Lower leg skin (tissue), 4 donors: ENCODE measurements at regions not wholly inside any gene's neighbourhood (a gene's known extent, or its start where the extent isn't known, plus 50 kb on each side); places are given as distances from the start of the nearest gene placed in this dataset.
"Not testable (repeated sequence)": the region's sequence is repeated elsewhere in the genome, so short reads cannot be mapped to it uniquely, and the experiment has no call there.

ENCODE experiments used
- DNase-seq, 2 donors: peaks; one replicate each; pipeline ENCODE4 v3.0.0-alpha.2; 2019; ENCODE audit warnings: low spot score in 2 of 2
- H3K4me3 ChIP-seq: fragments of 200-600 bp; sonication (generic); 2 replicates; pipeline ENCODE4 v1.5.1; 2017; ENCODE audit warnings: mild to moderate bottlenecking, low read depth; ENCODE audit not compliant: poor library complexity, severe bottlenecking
- POLR2A ChIP-seq, 2 donors: fragments of 450-650 bp; IDR thresholded peaks; one replicate each; pipeline ENCODE4 v1.6.1; 2016 to 2017; ENCODE audit warnings: antibody characterized with exemption in 2 of 2, mild to moderate bottlenecking in 1 of 2, moderate library complexity in 1 of 2
- WGBS, 2 donors: methylation state at CpG; one replicate each; pipeline ENCODE4 v1.1.5; 2018; 5-methylcytosine and 5-hydroxymethylcytosine counted together
- intact Hi-C: fragments of 100-400 bp; cut with DNase I; formaldehyde crosslinking; loops from one replicate; pipeline ENCODE4 v1.15.0; 2023; ENCODE audit warnings: low total_unique reads
- TF ChIP-seq, protein P1 (sequence below), 3 donors: fragments of 450-650 bp; IDR thresholded peaks; one replicate each; pipeline ENCODE4 v1.5.1; 2016; ENCODE audit warnings: antibody characterized with exemption in 3 of 3, mild to moderate bottlenecking in 3 of 3, moderate library complexity in 2 of 3

DNA sequence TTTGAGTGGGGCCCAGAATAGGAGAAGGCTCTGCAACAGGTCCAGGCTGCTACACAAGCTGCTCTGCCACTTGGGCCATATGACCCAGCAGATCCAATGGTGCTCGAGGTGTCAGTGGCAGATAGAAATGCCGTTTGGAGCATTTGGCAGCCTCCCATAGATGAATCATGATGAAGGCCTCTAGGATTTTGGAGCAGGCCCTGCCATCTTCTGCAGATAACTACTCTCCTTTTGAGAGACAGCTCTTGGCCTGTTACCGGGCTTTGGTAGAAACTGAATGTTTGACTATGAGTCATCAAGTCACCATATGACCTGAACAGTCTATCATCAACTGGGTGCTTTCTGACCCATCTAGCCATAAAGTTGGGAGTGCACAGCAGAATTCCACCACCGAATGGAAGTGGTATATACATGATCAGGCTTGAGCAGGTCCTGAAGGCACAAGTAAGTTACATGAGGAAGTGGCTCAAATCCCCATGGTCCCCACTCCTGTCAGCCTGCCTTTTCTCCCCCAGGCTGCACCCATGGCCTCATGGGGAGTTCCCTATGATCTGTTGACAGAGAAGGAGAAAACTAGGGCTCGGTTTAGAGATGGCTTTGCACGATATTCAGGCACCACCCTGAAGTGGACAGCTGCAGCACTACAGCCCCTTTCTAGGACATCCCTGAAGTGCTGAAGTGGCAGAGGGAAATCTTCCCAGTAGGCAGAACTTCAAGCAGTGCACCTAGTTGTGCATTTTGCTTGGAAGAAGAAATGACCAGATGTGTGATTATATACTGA lies 971.4 kb downstream of the MCTP2 start:
- H3K4me3 ChIP-seq: no peak overlapping the region
- TF ChIP-seq, protein P1, sequence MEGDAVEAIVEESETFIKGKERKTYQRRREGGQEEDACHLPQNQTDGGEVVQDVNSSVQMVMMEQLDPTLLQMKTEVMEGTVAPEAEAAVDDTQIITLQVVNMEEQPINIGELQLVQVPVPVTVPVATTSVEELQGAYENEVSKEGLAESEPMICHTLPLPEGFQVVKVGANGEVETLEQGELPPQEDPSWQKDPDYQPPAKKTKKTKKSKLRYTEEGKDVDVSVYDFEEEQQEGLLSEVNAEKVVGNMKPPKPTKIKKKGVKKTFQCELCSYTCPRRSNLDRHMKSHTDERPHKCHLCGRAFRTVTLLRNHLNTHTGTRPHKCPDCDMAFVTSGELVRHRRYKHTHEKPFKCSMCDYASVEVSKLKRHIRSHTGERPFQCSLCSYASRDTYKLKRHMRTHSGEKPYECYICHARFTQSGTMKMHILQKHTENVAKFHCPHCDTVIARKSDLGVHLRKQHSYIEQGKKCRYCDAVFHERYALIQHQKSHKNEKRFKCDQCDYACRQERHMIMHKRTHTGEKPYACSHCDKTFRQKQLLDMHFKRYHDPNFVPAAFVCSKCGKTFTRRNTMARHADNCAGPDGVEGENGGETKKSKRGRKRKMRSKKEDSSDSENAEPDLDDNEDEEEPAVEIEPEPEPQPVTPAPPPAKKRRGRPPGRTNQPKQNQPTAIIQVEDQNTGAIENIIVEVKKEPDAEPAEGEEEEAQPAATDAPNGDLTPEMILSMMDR (IDR thresholded peaks at IDR 0.05): no peak
- TF ChIP-seq POLR2A (IDR thresholded peaks at IDR 0.05): no peak
- no peak for DNase-seq
- intact Hi-C loops: no loop called here
- 64 to 92% methylated on average over 6 of the region's 6 CpGs for WGBS, 2 donors

GRCh38 chr15:95205077-95205476 lies 973.7 kb downstream of the MCTP2 start:
- TF ChIP-seq, protein P1 (IDR thresholded peaks at IDR 0.05): no peak
- no peak for TF ChIP-seq POLR2A (IDR thresholded peaks at IDR 0.05)
- intact Hi-C loops: no loop called here
- no peak for DNase-seq
- no peak overlapping the region for H3K4me3 ChIP-seq

DNA sequence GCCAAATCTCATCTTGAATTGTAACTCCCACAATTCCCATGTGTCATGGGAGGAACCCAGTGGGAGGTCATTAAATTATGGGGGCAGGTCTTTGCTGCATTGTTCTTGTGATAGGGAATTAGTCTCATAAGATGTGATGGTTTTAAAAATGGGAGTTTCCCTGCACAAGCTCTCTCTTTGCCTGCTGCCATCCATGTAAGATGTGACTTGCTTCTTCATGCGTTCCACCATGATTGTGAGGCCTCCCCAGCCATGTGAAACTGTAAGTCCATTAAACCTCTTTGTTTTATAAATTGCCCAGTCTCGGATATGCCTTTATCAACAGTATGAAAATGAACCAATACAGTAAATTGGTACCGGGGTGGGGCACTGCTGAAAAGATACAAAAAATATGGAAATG lies 974.5 kb downstream of the MCTP2 start:
- H3K4me3 ChIP-seq, intact Hi-C loops, DNase-seq: not testable (repeated sequence)
- 92 to 97% methylated on average over 3 of the region's 3 CpGs for WGBS, 2 donors

DNA sequence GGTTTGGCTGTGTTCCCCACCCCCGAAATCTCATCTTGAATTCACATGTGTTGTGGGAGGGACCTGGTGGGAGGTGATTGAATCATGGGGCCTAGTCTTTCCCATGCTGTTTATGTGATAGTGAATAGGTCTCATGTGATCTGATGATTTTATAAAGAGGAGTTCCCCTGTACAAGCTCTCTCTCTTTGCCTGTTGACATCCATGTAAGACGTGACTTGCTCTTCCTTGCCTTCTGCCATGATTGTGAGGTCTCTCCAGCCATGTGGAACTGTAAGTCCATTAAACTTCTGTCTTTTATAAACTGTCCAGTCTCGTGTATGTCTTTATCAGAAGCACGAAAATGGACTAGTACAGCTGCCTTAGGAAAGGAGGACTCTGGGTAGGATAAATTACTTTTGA lies 976.7 kb downstream of the MCTP2 start:
- DNase-seq: no peak
- H3K4me3 ChIP-seq: no peak overlapping the region
- TF ChIP-seq POLR2A (IDR thresholded peaks at IDR 0.05): no peak
- TF ChIP-seq, protein P1 (IDR thresholded peaks at IDR 0.05): no peak
- 87 to 90% methylated on average over 4 of the region's 4 CpGs for WGBS, 2 donors
- intact Hi-C loops: no loop called here

GRCh38 chr15:95208988-95209387 lies 977.6 kb downstream of the MCTP2 start:
- no peak for TF ChIP-seq POLR2A (IDR thresholded peaks at IDR 0.05)
- TF ChIP-seq, protein P1 (IDR thresholded peaks at IDR 0.05): no peak
- intact Hi-C loops: no loop called here
- no peak overlapping the region for H3K4me3 ChIP-seq
- DNase-seq: no peak

DNA sequence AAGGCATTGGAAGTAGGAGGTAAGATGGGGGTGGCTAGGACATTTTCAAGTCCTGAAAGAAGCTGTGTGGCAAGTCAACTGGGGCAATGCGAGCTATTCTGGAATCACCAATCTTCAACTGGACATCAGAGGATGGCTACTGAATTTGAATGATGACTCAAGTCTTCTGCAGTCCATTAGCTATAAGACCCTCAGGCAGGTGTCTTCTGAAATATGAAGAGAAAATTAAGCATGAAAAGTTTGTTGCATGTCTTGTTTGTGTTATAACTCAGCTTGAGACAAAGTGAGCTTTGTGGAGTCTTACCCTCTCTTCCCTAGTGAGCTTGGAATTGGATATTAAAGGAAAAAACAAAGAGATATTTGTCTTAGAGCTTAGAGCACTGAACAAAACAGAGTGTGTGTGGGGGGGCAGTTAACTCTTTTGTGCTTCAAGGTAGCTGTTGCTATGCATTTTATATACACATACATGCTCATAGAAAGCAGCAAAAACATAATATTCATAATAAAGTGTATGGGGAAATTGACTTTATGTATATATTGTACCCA lies 979.1 kb downstream of the MCTP2 start:
- no peak for DNase-seq
- no peak overlapping the region for H3K4me3 ChIP-seq
- 84 to 85% methylated on average over 1 of the region's 1 CpG for WGBS, 2 donors
- intact Hi-C loops: no loop called here
- TF ChIP-seq, protein P1 (IDR thresholded peaks at IDR 0.05): no peak
- no peak for TF ChIP-seq POLR2A (IDR thresholded peaks at IDR 0.05)
